GM13976 (cell line): ENCODE measurements at regions not wholly inside any gene's neighbourhood (a gene's known extent, or its start where the extent isn't known, plus 50 kb on each side); places are given as distances from the start of the nearest gene placed in this dataset.

Source experiments
- DNase-seq: peaks from one replicate; pipeline ENCODE4 v3.0.0; 2012; ENCODE audit warnings: low spot score
- CTCF ChIP-seq: IDR thresholded peaks from 2 replicates; pipeline ENCODE4 v1.5.1; 2012; ENCODE audit warnings: borderline replicate concordance, mild to moderate bottlenecking; ENCODE audit not compliant: insufficient read depth; ENCODE audit errors: extremely low read depth, missing control alignments, control extremely low read depth
- in situ Hi-C: fragments of 300-500 bp; cut with MboI; formaldehyde crosslinking; loops from one replicate; pipeline ENCODE4 v1.12.0; 2022; ENCODE audit warnings: low sequenced_read_pairs, mixed read lengths, inconsistent platforms; ENCODE audit not compliant: unreplicated experiment

GRCh38 chr10:47187592-47187991 is 112.4 kb upstream of the GDF10 start:
- in situ Hi-C loops, result no loop called here
- TF ChIP-seq CTCF, result no peak

GRCh38 chr10:47188156-47188555 is 111.8 kb upstream of the GDF10 start:
- DNase-seq, result no peak
- no peak for TF ChIP-seq CTCF
- in situ Hi-C loops, result no loop called here

More at GRCh38 chr10:47187592-47187991, 112.4 kb upstream of the GDF10 start:
- no peak for DNase-seq

GRCh38 chr10:47189802-47190201 is 110.2 kb upstream of the GDF10 start:
- no peak for DNase-seq
- no peak for TF ChIP-seq CTCF
- in situ Hi-C loops, result no loop called here

GRCh38 chr10:47190301-47190700 is 109.7 kb upstream of the GDF10 start:
- in situ Hi-C loops, result no loop called here
- no peak for DNase-seq
- TF ChIP-seq CTCF, result no peak

- in situ Hi-C loops, result no loop called here
- TF ChIP-seq CTCF, result no peak
- DNase-seq, result no peak
Measured at GRCh38 chr10:47190802-47191450, 109.1 kb upstream of the GDF10 start.

- DNase-seq, result no peak
- no peak for TF ChIP-seq CTCF
- in situ Hi-C loops, result no loop called here
Measured at GRCh38 chr10:47192273-47192672, 107.7 kb upstream of the GDF10 start.

GRCh38 chr10:47193666-47194065 is 106.3 kb upstream of the GDF10 start:
- in situ Hi-C loops, result no loop called here
- no peak for TF ChIP-seq CTCF
- no peak for DNase-seq
